ENCODE measurements at regions not wholly inside any gene's neighbourhood (a gene's known extent, or its start where the extent isn't known, plus 50 kb on each side); places are given as distances from the start of the nearest gene placed in this dataset.

DNA sequence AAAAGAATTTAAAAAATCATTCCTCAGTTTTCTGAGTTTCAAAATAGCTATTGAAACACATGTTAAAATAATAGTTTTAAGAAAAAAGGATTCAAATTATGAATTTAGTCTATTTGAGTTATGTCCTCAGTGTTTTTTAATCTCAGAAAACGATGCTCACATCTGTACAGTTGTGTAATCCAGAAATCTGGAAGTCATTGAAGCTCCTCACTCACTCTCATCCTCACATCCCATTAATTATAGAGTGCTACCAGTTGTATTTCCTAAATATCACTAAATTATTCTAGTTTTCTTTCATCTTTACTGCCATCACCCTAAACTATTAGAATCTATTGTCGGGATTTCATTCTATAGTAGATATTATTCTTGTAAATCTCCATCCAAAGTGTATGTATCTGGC, 234.7 kb upstream of the RIMS1 start:
- TF ChIP-seq POLR2A (IDR thresholded peaks at IDR 0.05) (no peak), POLR2AphosphoS5 (IDR thresholded peaks at IDR 0.05; ENCODE audit: insufficient read depth in 1 of 2, low read depth in 1 of 2) (no peak)
- TF ChIP-seq, protein P1, sequence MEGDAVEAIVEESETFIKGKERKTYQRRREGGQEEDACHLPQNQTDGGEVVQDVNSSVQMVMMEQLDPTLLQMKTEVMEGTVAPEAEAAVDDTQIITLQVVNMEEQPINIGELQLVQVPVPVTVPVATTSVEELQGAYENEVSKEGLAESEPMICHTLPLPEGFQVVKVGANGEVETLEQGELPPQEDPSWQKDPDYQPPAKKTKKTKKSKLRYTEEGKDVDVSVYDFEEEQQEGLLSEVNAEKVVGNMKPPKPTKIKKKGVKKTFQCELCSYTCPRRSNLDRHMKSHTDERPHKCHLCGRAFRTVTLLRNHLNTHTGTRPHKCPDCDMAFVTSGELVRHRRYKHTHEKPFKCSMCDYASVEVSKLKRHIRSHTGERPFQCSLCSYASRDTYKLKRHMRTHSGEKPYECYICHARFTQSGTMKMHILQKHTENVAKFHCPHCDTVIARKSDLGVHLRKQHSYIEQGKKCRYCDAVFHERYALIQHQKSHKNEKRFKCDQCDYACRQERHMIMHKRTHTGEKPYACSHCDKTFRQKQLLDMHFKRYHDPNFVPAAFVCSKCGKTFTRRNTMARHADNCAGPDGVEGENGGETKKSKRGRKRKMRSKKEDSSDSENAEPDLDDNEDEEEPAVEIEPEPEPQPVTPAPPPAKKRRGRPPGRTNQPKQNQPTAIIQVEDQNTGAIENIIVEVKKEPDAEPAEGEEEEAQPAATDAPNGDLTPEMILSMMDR (IDR thresholded peaks at IDR 0.05) = no peak
- Histone ChIP-seq H3K4me1 (no peaks in the 10 kb centered on the region), H3K27me3 (no peaks in the 10 kb centered on the region), H3K27ac (no peak overlapping the region), H3K36me3 (no peaks in the 10 kb centered on the region), H3K4me3 (no peak overlapping the region), H3K9me3 (no peaks in the 10 kb centered on the region)
- no peak for DNase-seq (ENCODE audit: extremely low spot score in 2 of 2)
- intact Hi-C loops (cut with DNase I) = no loop called here

DNA sequence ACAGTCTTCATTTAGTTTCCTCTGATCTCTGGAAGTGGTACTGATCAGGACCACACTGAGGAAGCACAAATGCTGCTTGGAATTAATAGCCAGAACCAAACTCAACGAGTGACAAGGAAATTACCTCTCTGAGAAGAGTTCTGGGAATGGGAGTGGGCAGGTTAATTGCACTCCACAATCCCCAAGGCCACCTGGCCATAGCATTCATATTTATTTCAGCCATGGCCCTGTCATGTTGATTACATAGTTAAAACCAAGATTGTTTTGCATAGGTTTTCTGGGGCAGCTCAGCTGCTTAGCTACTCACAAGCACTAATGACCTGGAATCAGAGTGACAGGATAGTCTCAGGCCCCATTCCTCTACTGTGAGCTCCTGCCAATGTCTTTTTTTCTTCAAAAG, 230.2 kb upstream of the RIMS1 start:
- DNase-seq (ENCODE audit: extremely low spot score in 2 of 2) = no peak
- Histone ChIP-seq H3K9me3 (no peaks in the 10 kb centered on the region), H3K36me3 (no peaks in the 10 kb centered on the region), H3K27me3 (no peaks in the 10 kb centered on the region), H3K4me3 (no peak overlapping the region), H3K27ac (no peak overlapping the region), H3K4me1 (no peaks in the 10 kb centered on the region)
- TF ChIP-seq POLR2A (IDR thresholded peaks at IDR 0.05) (no peak), POLR2AphosphoS5 (IDR thresholded peaks at IDR 0.05; ENCODE audit: insufficient read depth in 1 of 2, low read depth in 1 of 2) (no peak)
- TF ChIP-seq, protein P1 (IDR thresholded peaks at IDR 0.05) = no peak
- intact Hi-C loops (cut with DNase I) = loop anchor here (2.0 kb wide), 1 partner anchor 15 kb away; no protein-coding TSS in a partner anchor

DNA sequence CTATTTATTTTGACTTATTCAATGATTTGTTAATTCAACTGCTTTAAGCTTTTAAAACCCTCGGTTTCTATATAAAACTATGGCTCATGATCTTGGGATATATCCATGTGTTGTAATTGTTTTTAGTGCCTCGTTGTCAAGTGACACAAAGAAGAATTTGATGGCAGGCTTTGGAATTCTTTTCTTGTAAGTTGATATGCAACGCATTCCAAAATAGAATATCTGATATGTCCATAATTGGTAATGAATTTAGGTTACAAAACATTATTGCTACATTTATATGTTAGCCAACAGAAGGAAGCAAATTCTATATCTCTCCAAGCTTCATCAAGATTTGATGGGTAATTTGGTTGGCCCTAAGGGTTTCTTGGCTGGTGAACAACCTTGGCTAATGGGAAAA, 220.4 kb upstream of the RIMS1 start:
- no peak for DNase-seq (ENCODE audit: extremely low spot score in 2 of 2)
- intact Hi-C loops (cut with DNase I) = no loop called here
- H3K27me3 ChIP-seq = no peaks in the 10 kb centered on the region
- H3K27ac ChIP-seq = no peak overlapping the region
- H3K36me3 ChIP-seq = no peaks in the 10 kb centered on the region
- TF ChIP-seq, protein P1 (IDR thresholded peaks at IDR 0.05) = no peak
- no peak for TF ChIP-seq POLR2AphosphoS5 (IDR thresholded peaks at IDR 0.05; ENCODE audit: insufficient read depth in 1 of 2, low read depth in 1 of 2)
- TF ChIP-seq POLR2A (IDR thresholded peaks at IDR 0.05) = no peak
- no peak overlapping the region for H3K4me3 ChIP-seq
- H3K4me1 ChIP-seq = no peaks in the 10 kb centered on the region
- no peaks in the 10 kb centered on the region for H3K9me3 ChIP-seq

DNA sequence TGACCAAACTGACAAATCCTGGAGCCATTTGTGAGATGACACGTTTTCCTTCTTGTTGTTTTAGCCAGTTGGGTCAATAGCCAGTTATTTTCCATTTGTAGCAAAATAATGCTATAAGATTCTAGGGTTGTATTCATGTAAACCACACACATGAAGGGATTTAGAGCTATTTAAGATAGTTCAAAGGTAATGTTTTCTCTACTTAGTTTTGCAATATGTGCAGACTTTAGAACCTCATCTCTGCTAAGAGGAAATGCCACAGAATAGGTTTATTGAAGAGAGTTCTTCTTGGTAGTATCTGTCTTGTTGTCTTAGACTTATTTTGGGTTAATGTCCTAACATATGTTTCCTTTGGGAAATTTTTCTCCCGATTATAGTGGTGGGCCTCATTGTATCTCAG, 213.5 kb upstream of the RIMS1 start:
- Histone ChIP-seq H3K4me1 (no peaks in the 10 kb centered on the region), H3K9me3 (no peaks in the 10 kb centered on the region), H3K4me3 (no peak overlapping the region), H3K36me3 (no peaks in the 10 kb centered on the region), H3K27me3 (no peaks in the 10 kb centered on the region), H3K27ac (no peak overlapping the region)
- TF ChIP-seq POLR2A (IDR thresholded peaks at IDR 0.05) (no peak), POLR2AphosphoS5 (IDR thresholded peaks at IDR 0.05; ENCODE audit: insufficient read depth in 1 of 2, low read depth in 1 of 2) (no peak)
- TF ChIP-seq, protein P1 (IDR thresholded peaks at IDR 0.05) = no peak
- DNase-seq (ENCODE audit: extremely low spot score in 2 of 2) = no peak
- intact Hi-C loops (cut with DNase I) = loop anchor here (5.0 kb wide), 1 partner anchor 56 kb away; no protein-coding TSS in a partner anchor

DNA sequence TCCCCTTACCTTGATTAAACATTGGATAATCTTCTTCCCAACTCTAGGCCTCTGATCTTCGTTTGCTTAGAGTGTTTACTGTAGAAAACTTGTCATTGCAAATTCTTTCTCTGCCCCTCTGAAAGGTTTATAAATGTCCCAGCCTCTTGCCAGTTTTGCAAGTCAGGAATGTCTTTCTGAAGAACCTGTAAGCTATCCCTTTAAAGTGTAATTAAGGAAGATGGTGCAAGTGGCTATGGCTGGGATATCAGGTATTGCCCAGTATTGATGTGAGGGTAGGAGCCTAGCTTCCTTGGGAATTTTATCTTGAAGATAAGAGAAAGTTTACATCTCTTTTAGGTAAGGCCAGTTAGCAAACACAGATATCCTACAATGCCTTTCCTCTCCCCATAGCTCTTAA, 211.0 kb upstream of the RIMS1 start:
- Histone ChIP-seq H3K9me3 (no peaks in the 10 kb centered on the region), H3K36me3 (no peaks in the 10 kb centered on the region), H3K27ac (no peak overlapping the region), H3K4me3 (no peak overlapping the region), H3K27me3 (no peaks in the 10 kb centered on the region), H3K4me1 (no peaks in the 10 kb centered on the region)
- no peak for DNase-seq (ENCODE audit: extremely low spot score in 2 of 2)
- intact Hi-C loops (cut with DNase I) = no loop called here
- no peak for TF ChIP-seq POLR2A (IDR thresholded peaks at IDR 0.05)
- no peak for TF ChIP-seq POLR2AphosphoS5 (IDR thresholded peaks at IDR 0.05; ENCODE audit: insufficient read depth in 1 of 2, low read depth in 1 of 2)
- TF ChIP-seq, protein P1 (IDR thresholded peaks at IDR 0.05) = no peak
